ENCODE measurements at regions not wholly inside any gene's neighbourhood (a gene's known extent, or its start where the extent isn't known, plus 50 kb on each side); places are given as distances from the start of the nearest gene placed in this dataset.

- no peak for DNase-seq
These were observed 110.3 kb upstream of the TDRD3 start for GRCh38 chr13:60286707-60287106.

- no peak for DNase-seq
These were observed 108.5 kb upstream of the TDRD3 start for GRCh38 chr13:60288569-60288968.

- no peak for DNase-seq
These were observed 93.9 kb upstream of the TDRD3 start for GRCh38 chr13:60303166-60303565.

GRCh38 chr13:60311527-60311926, 85.5 kb upstream of the TDRD3 start:
- no peak for DNase-seq

GRCh38 chr13:60312851-60313505, 84.0 kb upstream of the TDRD3 start:
- DNase-seq, result no peak

GRCh38 chr13:60318186-60318585, 78.8 kb upstream of the TDRD3 start:
- no peak for DNase-seq

- DNase-seq, result no peak
These were observed 72.9 kb upstream of the TDRD3 start for GRCh38 chr13:60324131-60324530.

- DNase-seq, result no peak
These were observed 70.7 kb upstream of the TDRD3 start for GRCh38 chr13:60326273-60326672.

GRCh38 chr13:60327511-60327910, 69.5 kb upstream of the TDRD3 start:
- DNase-seq, result no peak

- DNase-seq, result no peak
These were observed 68.9 kb upstream of the TDRD3 start for GRCh38 chr13:60328073-60328472.

- DNase-seq, result peak; percentile 35
These were observed 67.6 kb upstream of the TDRD3 start for GRCh38 chr13:60329221-60329923.

GRCh38 chr13:60331249-60332012, 65.6 kb upstream of the TDRD3 start:
- no peak for DNase-seq

GRCh38 chr13:60332682-60333081, 64.3 kb upstream of the TDRD3 start:
- no peak for DNase-seq

- DNase-seq, result no peak
These were observed 62.7 kb upstream of the TDRD3 start for GRCh38 chr13:60334310-60334709.

GRCh38 chr13:60335531-60335930, 61.5 kb upstream of the TDRD3 start:
- DNase-seq, result peak; percentile 33

- DNase-seq, result no peak
These were observed 58.3 kb upstream of the TDRD3 start for GRCh38 chr13:60338754-60339153.

GRCh38 chr13:60343978-60344377, 53.0 kb upstream of the TDRD3 start:
- no peak for DNase-seq

GRCh38 chr13:60347174-60347573, 49.8 kb upstream of the TDRD3 start:
- no peak for DNase-seq
